Right cardiac atrium (tissue), 5 donors: ENCODE measurements at regions not wholly inside any gene's neighbourhood (a gene's known extent, or its start where the extent isn't known, plus 50 kb on each side); places are given as distances from the start of the nearest gene placed in this dataset.
"Not testable (repeated sequence)": the region's sequence is repeated elsewhere in the genome, so short reads cannot be mapped to it uniquely, and the experiment has no call there.

ENCODE experiments used
- ATAC-seq, 2 donors: fragments of 200-7000 bp; cut with Tn5 transposase; one replicate each; pipeline versions ENCODE4 v1.8.0 to v1.9.1; 2020; ENCODE audit warnings: moderate library complexity in 2 of 2, mild to moderate bottlenecking in 1 of 2
- DNase-seq, 3 donors: peaks; one replicate each; pipeline ENCODE4 v3.0.0-alpha.2; 2020
- H3K27ac ChIP-seq: one replicate; pipeline ENCODE4 v1.5.1; 2013; ENCODE audit warnings: mild to moderate bottlenecking, low read length, control low read depth, moderate library complexity
- H3K27me3 ChIP-seq: one replicate; pipeline ENCODE4 v1.6.1; 2013; ENCODE audit not compliant: control insufficient read depth, insufficient read depth
- H3K4me1 ChIP-seq: one replicate; pipeline ENCODE4 v1.6.1; 2013; ENCODE audit warnings: low read length; ENCODE audit not compliant: control insufficient read depth, insufficient read depth
- H3K4me3 ChIP-seq: one replicate; pipeline ENCODE4 v1.5.1; 2013; ENCODE audit warnings: low read length, control low read depth
- H3K9me3 ChIP-seq: one replicate; pipeline ENCODE4 v1.6.1; 2013; ENCODE audit warnings: low read length; ENCODE audit not compliant: control insufficient read depth
- WGBS: extraction: QIAGEN DNeasy Blood & Tissue Kit; methylation state at CpG from one replicate; pipeline ENCODE4 v1.1.7; 2013; 5-methylcytosine and 5-hydroxymethylcytosine counted together
- intact Hi-C, 4 donors: fragments of 100-400 bp; cut with DNase I; formaldehyde crosslinking; loops; one replicate each; pipeline versions ENCODE4 v1.11.0 to v1.14.0; 2022 to 2023
- donor health status: healthy with polysubstance abuse.
- donor health status: DM: no; HTN: yes; CAD: no.
- donor health status: DM: no; HTN: no; CAD: no.
- donor health status: DM: no; HTN: yes; CAD: no; lungs with severe emphysema.
- donor health status: DM: yes; HTN: yes; CAD: no.

- DNase-seq, result peak in 1 of 3 donors; percentile 15
- intact Hi-C loops, result no loop called here
- WGBS, result 77% methylated on average over 10 of the region's 10 CpGs
Measured at GRCh38 chr11:87722756-87723565, 452.3 kb downstream of the RAB38 start.

GRCh38 chr11:87719326-87720073 lies 455.7 kb downstream of the RAB38 start:
- intact Hi-C loops, result no loop called here
- no peak for DNase-seq

More at GRCh38 chr11:87722756-87723565, 452.3 kb downstream of the RAB38 start:
- H3K4me1 ChIP-seq, result no peaks in the 10 kb centered on the region
- H3K4me3 ChIP-seq, result no peak overlapping the region
- H3K27me3 ChIP-seq, result no peaks in the 10 kb centered on the region
- no peaks in the 10 kb centered on the region for H3K9me3 ChIP-seq
- H3K27ac ChIP-seq, result no peak overlapping the region
- ATAC-seq, result no peak

GRCh38 chr11:87712802-87713202 lies 462.4 kb downstream of the RAB38 start:
- intact Hi-C loops, result no loop called here
- DNase-seq (no peak), ATAC-seq (no peak)
- Histone ChIP-seq H3K27me3 (peaks cover 2% of the 10 kb centered on the region), H3K27ac (no peak overlapping the region), H3K9me3 (no peaks in the 10 kb centered on the region), H3K4me3 (no peak overlapping the region), H3K4me1 (no peaks in the 10 kb centered on the region)
- WGBS, result 41% methylated on average over 3 of the region's 3 CpGs

More at GRCh38 chr11:87719326-87720073, 455.7 kb downstream of the RAB38 start:
- 85% methylated on average over 5 of the region's 5 CpGs for WGBS
- Histone ChIP-seq H3K27ac (no peak overlapping the region), H3K4me1 (no peaks in the 10 kb centered on the region), H3K27me3 (peaks cover 2% of the 10 kb centered on the region), H3K9me3 (no peaks in the 10 kb centered on the region), H3K4me3 (no peak overlapping the region)
- no peak for ATAC-seq

- WGBS, result 38% methylated on average over 3 of the region's 3 CpGs
- ATAC-seq (no peak), DNase-seq (no peak)
- Histone ChIP-seq H3K4me1 (no peaks in the 10 kb centered on the region), H3K4me3 (no peak overlapping the region), H3K27me3 (peaks cover 2% of the 10 kb centered on the region), H3K27ac (no peak overlapping the region), H3K9me3 (no peaks in the 10 kb centered on the region)
- intact Hi-C loops, result no loop called here
Measured at GRCh38 chr11:87712391-87712790, 462.9 kb downstream of the RAB38 start.

GRCh38 chr11:87703589-87703988 lies 471.7 kb downstream of the RAB38 start:
- H3K27me3 ChIP-seq, ATAC-seq, H3K27ac ChIP-seq, H3K4me1 ChIP-seq, H3K9me3 ChIP-seq, H3K4me3 ChIP-seq, DNase-seq, intact Hi-C loops: not testable (repeated sequence)
- 87% methylated on average over 12 of the region's 12 CpGs for WGBS

GRCh38 chr11:87675993-87676392 lies 499.2 kb downstream of the RAB38 start:
- DNase-seq (no peak), ATAC-seq (no peak)
- no peaks in the 10 kb centered on the region for H3K4me1 ChIP-seq
- intact Hi-C loops, result no loop called here
- no peaks in the 10 kb centered on the region for H3K27me3 ChIP-seq
- no peaks in the 10 kb centered on the region for H3K9me3 ChIP-seq
- H3K27ac ChIP-seq, result no peak overlapping the region
- no peak overlapping the region for H3K4me3 ChIP-seq
- 50% methylated on average over 1 of the region's 1 CpG for WGBS

- intact Hi-C loops, result no loop called here
Measured at GRCh38 chr11:87666730-87667129, 508.5 kb downstream of the RAB38 start.

GRCh38 chr11:87662287-87662686 lies 513.0 kb downstream of the RAB38 start:
- intact Hi-C loops, result no loop called here
- Histone ChIP-seq H3K9me3 (no peaks in the 10 kb centered on the region), H3K4me1 (no peaks in the 10 kb centered on the region), H3K27ac (no peak overlapping the region), H3K4me3 (no peak overlapping the region), H3K27me3 (no peaks in the 10 kb centered on the region)
- ATAC-seq (no peak), DNase-seq (peak in 1 of 3 donors; percentile 27)

More at GRCh38 chr11:87666730-87667129, 508.5 kb downstream of the RAB38 start:
- Histone ChIP-seq H3K4me3 (no peak overlapping the region), H3K9me3 (no peaks in the 10 kb centered on the region), H3K27me3 (no peaks in the 10 kb centered on the region), H3K27ac (no peak overlapping the region), H3K4me1 (no peaks in the 10 kb centered on the region)
- 80% methylated on average over 6 of the region's 6 CpGs for WGBS
- DNase-seq (no peak), ATAC-seq (no peak)

GRCh38 chr11:87660926-87661660 lies 514.1 kb downstream of the RAB38 start:
- Histone ChIP-seq H3K4me1 (no peaks in the 10 kb centered on the region), H3K27me3 (no peaks in the 10 kb centered on the region), H3K27ac (no peak overlapping the region), H3K9me3 (no peaks in the 10 kb centered on the region), H3K4me3 (no peak overlapping the region)
- WGBS, result 57% methylated on average over 5 of the region's 5 CpGs
- intact Hi-C loops, result no loop called here
- ATAC-seq (no peak), DNase-seq (no peak)

- H3K27ac ChIP-seq, result no peak overlapping the region
- H3K4me3 ChIP-seq, result no peak overlapping the region
- H3K27me3 ChIP-seq, result no peaks in the 10 kb centered on the region
- intact Hi-C loops, result no loop called here
- H3K9me3 ChIP-seq, result no peaks in the 10 kb centered on the region
- 84% methylated on average over 5 of the region's 5 CpGs for WGBS
- no peak for ATAC-seq
- DNase-seq, result no peak
- H3K4me1 ChIP-seq, result no peaks in the 10 kb centered on the region
Measured at GRCh38 chr11:87659807-87660206, 515.4 kb downstream of the RAB38 start.

- Histone ChIP-seq H3K4me3 (no peak overlapping the region), H3K9me3 (no peaks in the 10 kb centered on the region), H3K4me1 (no peaks in the 10 kb centered on the region), H3K27me3 (no peaks in the 10 kb centered on the region), H3K27ac (no peak overlapping the region)
- intact Hi-C loops, result no loop called here
- 86% methylated on average over 1 of the region's 1 CpG for WGBS
- DNase-seq (no peak), ATAC-seq (no peak)
Measured at GRCh38 chr11:87645626-87646025, 529.6 kb downstream of the RAB38 start.
